ENCODE measurements at regions not wholly inside any gene's neighbourhood (a gene's known extent, or its start where the extent isn't known, plus 50 kb on each side); places are given as distances from the start of the nearest gene placed in this dataset.

DNA sequence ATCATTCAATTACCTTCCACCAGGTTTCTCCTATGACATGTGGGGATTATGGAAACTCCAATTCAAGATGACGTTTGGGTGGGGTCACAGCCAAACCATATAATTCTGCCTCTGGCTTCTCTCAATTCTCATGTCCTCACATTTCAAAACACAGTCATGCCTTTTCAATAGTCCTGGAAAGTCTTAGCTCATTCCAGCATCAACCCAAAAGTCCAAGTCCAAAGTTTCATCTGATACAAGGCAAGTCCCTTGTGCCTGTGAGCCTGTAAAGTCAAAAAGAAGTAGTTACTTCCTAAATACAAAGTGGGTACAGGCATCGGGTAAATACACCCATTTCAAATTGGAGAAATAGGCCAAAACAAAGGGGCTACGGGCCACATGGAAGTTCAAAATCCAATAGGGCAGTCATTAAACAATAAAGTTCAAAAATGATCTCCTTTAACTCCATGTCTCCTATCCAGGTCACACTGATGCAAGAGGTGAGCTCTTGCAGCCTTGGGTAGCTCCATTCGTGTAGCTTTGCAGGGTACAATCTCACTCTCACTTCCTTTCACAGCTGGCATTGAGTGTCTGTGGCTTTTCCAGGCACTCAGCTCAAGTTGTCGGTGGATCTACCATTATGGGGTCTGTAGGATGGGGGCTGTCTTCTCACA, 112.9 kb downstream of the FCRL5 start (continued):
- no peak for TF ChIP-seq JUNB (IDR thresholded peaks at IDR 0.05; ENCODE audit: unreplicated experiment)
- TF ChIP-seq, protein P1, sequence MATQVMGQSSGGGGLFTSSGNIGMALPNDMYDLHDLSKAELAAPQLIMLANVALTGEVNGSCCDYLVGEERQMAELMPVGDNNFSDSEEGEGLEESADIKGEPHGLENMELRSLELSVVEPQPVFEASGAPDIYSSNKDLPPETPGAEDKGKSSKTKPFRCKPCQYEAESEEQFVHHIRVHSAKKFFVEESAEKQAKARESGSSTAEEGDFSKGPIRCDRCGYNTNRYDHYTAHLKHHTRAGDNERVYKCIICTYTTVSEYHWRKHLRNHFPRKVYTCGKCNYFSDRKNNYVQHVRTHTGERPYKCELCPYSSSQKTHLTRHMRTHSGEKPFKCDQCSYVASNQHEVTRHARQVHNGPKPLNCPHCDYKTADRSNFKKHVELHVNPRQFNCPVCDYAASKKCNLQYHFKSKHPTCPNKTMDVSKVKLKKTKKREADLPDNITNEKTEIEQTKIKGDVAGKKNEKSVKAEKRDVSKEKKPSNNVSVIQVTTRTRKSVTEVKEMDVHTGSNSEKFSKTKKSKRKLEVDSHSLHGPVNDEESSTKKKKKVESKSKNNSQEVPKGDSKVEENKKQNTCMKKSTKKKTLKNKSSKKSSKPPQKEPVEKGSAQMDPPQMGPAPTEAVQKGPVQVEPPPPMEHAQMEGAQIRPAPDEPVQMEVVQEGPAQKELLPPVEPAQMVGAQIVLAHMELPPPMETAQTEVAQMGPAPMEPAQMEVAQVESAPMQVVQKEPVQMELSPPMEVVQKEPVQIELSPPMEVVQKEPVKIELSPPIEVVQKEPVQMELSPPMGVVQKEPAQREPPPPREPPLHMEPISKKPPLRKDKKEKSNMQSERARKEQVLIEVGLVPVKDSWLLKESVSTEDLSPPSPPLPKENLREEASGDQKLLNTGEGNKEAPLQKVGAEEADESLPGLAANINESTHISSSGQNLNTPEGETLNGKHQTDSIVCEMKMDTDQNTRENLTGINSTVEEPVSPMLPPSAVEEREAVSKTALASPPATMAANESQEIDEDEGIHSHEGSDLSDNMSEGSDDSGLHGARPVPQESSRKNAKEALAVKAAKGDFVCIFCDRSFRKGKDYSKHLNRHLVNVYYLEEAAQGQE (IDR thresholded peaks at IDR 0.05; ENCODE audit: unreplicated experiment), result no peak

GRCh38 chr1:157438613-157439012, 113.7 kb downstream of the FCRL5 start:
- Mint-ChIP-seq H3K27ac (no peak overlapping the region), H3K4me3 (no peak overlapping the region)
- H3K4me2 ChIP-seq, result peak overlapping the region; percentile 35
- TF ChIP-seq, protein P2, sequence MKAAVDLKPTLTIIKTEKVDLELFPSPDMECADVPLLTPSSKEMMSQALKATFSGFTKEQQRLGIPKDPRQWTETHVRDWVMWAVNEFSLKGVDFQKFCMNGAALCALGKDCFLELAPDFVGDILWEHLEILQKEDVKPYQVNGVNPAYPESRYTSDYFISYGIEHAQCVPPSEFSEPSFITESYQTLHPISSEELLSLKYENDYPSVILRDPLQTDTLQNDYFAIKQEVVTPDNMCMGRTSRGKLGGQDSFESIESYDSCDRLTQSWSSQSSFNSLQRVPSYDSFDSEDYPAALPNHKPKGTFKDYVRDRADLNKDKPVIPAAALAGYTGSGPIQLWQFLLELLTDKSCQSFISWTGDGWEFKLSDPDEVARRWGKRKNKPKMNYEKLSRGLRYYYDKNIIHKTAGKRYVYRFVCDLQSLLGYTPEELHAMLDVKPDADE (IDR thresholded peaks at IDR 0.05), result no peak
- TF ChIP-seq ZNF331 (CRISPR knock-in tag; IDR thresholded peaks at IDR 0.05; ENCODE audit: low read depth), result no peak
- no peak for TF ChIP-seq ZNF114 (CRISPR knock-in tag; IDR thresholded peaks at IDR 0.05)
- TF ChIP-seq ZNF462 (CRISPR knock-in tag; IDR thresholded peaks at IDR 0.05), result no peak
- TF ChIP-seq EZH2 (IDR thresholded peaks at IDR 0.05; ENCODE audit: low read depth, unreplicated experiment), result no peak
- TF ChIP-seq POLR2AphosphoS5 (IDR thresholded peaks at IDR 0.05; ENCODE audit: low read depth), result no peak
- TF ChIP-seq CREB1 (CRISPR knock-in tag; IDR thresholded peaks at IDR 0.05; ENCODE audit: low read depth), result no peak
- TF ChIP-seq EZH2phosphoT487 (IDR thresholded peaks at IDR 0.05; ENCODE audit: unreplicated experiment), result no peak
- no peak for TF ChIP-seq STAT1 (IDR thresholded peaks at IDR 0.05; ENCODE audit: unreplicated experiment)
- TF ChIP-seq NANOG (IDR thresholded peaks at IDR 0.05; ENCODE audit: borderline replicate concordance), result no peak; the same call in 1 of the 2 replicates

More at GRCh38 chr1:157438613-157439012, 113.7 kb downstream of the FCRL5 start:
- Histone ChIP-seq H3K36me3 (ENCODE audit: insufficient read depth) (no peaks in the 10 kb centered on the region), H4K20me1 (replicated peaks; ENCODE audit: insufficient read depth) (no peaks in the 10 kb centered on the region), H3K4me3 (no peak overlapping the region), H3K79me2 (replicated peaks; ENCODE audit: insufficient read depth) (no peaks in the 10 kb centered on the region), H2AFZ (no peak overlapping the region), H3F3A (replicated peaks; ENCODE audit: low read depth) (no peaks in the 10 kb centered on the region), H3K27me3 (ENCODE audit: insufficient read depth) (no peaks in the 10 kb centered on the region), H3K27ac (ENCODE audit: low read depth) (peak overlapping the region; percentile 4; the same call in 1 of the 2 replicates), H3K9me2 (ENCODE audit: insufficient read depth) (peaks cover 26% of the 10 kb centered on the region; the same call in 1 of the 2 replicates), H3K4me1 (ENCODE audit: insufficient read depth) (peaks cover 26% of the 10 kb centered on the region)
- ATAC-seq (peak; percentile 48), DNase-seq (ENCODE audit: low spot score) (peak; percentile 14)
- Mint-ChIP-seq H3K9me3 (peaks cover 14% of the 10 kb centered on the region; the same call in 2 of the 3 replicates), H3K4me1 (peaks cover 22% of the 10 kb centered on the region), H3K27me3 (ENCODE audit: insufficient read depth, low read depth, poor library complexity) (peaks cover 2% of the 10 kb centered on the region), H3K36me3 (ENCODE audit: low read depth) (peaks cover 5% of the 10 kb centered on the region; the same call in 1 of the 3 replicates)
